ENCODE measurements at regions not wholly inside any gene's neighbourhood (a gene's known extent, or its start where the extent isn't known, plus 50 kb on each side); places are given as distances from the start of the nearest gene placed in this dataset.

DNA sequence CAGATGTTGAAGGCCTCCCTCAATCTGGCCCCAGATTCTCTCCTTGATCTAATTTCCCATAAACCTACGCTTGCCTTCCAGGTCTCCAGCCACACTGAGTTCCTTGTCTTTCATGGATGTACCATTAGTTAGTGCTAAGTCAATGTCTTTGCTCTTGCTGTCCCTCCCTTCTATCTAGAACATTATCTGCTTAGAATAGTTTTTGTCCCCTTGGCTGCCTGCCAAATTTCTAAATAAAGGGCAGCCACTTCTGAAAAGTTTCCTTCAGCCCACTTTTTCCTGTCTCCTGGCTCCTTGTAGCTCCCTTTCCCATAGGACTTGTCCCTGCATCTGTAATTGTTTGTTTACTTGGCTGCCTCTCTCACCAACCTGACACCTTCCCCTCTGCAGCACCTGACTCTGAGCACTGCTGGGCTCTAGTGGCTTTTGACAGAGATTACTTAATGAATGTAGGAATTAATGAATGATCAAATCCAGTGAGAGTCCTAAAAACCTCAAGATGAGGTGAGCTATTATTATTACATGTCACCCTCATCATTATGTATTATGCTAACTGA is 58.3 kb downstream of the CXCL12 start:
- DNase-seq: no peak

DNA sequence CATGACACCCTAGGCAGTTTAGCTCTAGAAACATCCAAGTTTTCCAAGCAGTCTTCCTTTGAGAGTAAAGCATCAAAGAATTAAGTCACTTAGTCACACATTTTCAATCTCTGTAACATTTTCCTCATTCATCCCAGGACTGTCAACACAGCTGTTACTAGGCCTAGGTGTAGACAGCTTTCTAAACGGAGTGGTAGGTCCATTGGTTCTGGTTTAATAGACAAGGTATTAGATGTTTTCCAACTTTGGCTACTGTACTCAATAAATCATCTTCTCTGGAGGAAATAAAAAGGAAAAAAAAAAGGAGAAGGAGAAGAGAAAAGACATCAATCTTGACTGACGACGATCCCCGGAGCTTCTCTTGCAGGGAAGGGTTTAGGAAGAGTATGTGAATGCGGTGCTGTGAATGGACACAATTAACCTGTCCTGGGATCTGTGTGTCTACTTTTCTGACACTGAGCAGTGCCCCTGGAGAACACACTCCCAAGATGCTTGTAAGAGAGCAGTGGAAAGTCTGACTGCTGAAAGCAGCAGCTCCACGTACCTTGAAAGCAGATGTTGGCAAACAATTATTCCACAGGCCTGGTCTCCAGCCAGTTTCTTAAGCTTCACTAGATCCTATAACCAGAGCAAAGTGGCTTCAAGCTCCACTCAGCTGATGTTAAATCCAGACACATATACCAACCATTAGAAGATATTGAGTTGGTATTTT is 59.1 kb downstream of the CXCL12 start:
- no peak for DNase-seq

GRCh38 chr10:44325157-44325556 is 59.7 kb downstream of the CXCL12 start:
- DNase-seq: no peak

DNA sequence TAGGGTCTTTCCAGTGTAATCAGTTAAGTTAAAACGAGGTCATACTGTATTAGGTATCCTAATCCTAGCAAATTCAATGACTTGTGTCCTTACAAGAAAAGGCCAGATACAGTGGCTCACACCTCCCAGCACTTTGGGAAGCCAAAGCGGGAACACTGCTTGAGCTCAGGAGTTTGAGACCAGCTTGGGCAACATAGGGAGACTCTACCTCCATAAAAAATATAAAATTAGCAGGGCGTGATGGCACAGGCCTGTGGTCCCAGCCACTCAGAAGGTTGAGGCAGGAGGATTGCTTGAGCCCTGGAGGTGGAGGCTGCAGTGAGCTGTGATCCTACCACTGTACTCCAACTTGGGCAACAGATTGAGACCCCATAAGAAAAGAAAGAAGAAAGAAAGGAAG is 61.1 kb downstream of the CXCL12 start:
- no peak for DNase-seq

DNA sequence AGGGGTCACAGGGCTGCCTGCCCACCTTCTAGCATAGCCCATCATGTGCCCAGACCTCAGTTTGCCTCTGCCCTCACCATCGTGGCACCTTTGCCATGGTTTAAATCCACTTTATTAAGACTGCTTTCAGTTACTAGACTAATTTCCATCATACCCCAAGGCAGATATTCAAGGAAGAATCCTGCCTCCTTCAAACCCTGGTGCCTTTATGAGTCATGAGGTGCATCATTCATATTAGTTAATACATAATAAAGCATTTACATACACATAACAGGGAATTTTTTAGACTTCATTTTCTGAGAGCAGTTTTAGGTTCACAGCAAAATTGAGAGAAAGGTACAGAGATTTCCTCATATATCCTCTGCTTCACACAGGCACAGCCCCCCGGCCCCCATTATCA is 62.8 kb downstream of the CXCL12 start:
- DNase-seq: no peak

- no peak for DNase-seq
These were observed 64.1 kb downstream of the CXCL12 start for GRCh38 chr10:44320756-44321155.

GRCh38 chr10:44317856-44318255 is 67.0 kb downstream of the CXCL12 start:
- no peak for DNase-seq

- no peak for DNase-seq
These were observed 68.0 kb downstream of the CXCL12 start for GRCh38 chr10:44316922-44317215.

DNA sequence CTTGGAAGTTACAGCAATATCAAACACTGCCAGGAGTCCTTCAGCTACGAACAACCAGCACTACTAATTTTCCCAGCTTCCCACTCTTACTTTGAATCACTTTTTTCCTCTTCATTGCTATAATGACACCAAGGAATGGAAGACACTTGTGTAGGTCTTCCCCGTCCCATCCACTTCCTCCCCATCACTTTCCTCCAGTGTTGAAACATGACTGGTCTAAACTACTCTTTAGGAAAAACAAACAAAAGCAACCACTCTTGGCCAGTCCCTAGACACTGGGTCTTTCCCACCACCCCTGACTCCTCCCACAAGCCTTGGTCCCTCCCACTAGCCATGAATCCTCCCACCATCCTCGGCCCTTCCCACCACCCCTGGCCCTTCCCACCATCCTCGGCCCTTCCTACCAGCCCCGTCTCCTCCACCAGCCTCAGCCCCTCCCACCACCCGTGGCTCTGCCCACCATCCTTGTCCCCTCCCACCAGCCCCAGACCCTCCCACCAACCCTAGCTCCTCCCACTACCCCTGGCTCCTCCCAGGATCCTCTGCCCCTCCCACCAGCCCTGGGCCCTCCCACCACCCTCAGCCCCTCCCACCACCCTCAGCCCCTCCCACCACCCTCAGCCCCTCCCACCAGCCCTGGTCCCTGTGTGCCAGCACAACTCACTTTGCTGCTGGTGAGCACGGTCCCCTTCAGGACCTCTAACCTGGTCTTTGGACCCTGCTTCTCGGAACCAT is 68.5 kb downstream of the CXCL12 start:
- no peak for DNase-seq

GRCh38 chr10:44314802-44315460 is 70.0 kb downstream of the CXCL12 start:
- no peak for DNase-seq

GRCh38 chr10:44313761-44314165 is 71.1 kb downstream of the CXCL12 start:
- DNase-seq: no peak

DNA sequence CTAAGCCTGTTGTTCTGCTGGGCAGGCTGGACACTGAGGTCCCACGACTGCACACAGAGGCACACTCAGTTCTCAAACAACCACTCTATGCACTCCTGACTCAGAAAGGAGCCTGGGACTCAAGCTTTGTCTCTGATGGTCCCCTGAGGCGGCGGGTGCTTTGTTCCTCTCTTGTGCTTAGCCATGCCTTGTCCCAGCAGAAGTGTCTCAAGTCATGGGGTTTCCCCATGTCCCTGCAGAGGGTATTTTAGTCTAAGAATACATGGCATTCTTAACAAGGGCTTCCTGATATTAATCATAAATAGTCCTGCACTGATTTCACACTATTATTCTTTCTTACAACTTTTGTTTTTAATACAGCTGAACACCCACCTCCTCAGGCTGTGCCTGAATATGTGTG is 72.5 kb downstream of the CXCL12 start:
- no peak for DNase-seq

DNA sequence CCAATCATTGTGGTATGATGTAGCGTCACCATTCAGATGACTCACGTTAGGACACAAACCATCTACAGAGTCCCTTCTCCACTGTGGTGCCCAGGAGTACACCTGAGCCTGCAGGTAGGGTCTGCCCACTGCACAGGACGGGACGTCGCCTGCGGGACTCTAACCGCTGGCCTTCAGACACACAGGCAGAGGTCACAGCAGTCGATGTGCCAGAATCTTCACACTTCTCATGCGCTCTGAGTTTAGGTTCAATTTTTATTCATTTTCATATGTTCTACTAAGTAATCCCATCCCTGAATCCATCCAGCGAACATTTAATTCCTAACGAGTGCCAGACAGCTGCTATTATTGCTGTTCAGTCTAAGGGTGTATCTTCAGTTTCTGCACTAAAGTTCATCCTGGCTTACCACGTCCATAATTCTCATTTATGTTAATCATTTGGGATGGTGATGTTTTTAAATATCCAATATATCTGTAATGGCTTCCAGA is 73.3 kb downstream of the CXCL12 start:
- no peak for DNase-seq

GRCh38 chr10:44310762-44311562 is 73.9 kb downstream of the CXCL12 start:
- peak; percentile 60 for DNase-seq

DNA sequence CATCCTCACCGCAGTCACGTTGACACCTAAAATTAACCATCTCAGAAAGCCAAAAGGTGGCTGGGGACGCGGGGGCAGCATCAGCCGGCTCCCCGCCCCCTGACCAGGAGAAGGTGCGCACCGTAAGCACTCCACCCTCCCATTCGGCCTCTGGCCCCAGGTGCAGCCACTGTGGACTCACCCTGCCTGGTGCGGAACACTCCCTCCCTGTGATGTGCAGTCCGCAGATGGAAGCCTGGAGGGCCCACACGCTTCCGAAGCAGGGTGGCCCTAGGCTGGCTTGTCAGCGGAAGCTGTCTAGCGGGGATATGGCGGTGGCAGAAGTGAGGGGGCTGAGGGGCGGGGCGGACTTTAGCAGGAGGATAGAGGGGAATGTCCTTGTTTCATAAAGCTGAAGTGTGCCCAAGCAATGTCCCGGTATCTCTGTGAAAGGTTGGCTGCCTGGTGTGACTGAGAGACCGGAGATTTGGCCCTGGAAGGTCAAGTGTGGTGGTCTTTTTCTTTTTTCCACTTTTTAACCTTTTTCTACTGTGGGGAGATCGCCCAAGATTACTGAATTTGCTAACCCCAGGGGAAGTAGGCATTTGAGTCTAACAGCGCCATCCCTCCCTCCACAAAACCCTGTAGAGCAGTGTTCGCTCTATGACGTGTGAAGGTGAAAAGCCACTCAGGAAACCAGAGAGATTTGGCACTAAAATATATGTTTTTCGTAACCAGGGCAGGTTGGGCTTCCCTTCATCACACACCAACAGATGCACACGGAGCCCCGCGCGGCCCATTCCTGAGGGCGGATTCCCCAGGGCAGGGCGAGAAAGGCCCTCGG is 74.7 kb downstream of the CXCL12 start:
- no peak for DNase-seq

GRCh38 chr10:44309361-44309760 is 75.5 kb downstream of the CXCL12 start:
- DNase-seq: no peak

DNA sequence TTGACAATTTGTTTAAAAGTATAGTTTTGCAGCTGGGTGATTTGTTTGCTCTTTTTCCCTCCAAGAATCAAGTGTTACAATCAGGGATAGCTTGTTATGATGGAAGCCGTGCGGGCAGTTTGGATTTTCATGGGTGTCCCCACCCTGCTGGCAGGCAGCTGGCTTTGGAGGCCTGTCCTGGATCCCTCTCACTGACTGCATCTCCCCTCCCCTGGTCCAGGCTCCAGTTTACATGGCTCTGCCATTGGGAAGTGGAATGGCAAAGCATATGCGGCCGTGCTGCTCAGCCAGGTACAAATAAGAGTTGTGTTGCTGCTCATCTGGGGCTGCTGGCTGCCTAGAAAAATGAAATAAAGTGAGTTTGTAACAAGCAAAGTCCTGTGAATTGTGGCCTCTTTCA is 76.0 kb downstream of the CXCL12 start:
- DNase-seq: no peak

DNA sequence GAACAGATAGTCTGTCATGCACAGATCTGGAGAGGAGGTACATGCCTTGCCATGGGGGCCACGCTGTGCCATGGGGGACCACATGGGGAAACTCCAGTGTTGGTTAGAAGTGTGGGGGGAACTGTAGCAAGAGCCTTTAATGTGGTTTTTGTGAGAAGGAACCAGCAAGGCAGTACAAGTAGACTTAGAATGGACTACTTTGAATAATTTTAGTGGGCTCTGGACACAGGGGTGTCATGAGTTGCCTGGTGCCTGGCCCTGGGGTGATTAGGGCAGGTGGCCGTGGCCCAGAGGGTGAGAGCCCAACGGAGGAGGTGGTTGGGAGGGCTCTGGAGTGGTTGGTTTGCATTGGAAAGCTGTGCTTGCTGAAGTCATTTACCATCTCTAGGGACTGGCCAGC is 77.2 kb downstream of the CXCL12 start:
- DNase-seq: no peak

DNA sequence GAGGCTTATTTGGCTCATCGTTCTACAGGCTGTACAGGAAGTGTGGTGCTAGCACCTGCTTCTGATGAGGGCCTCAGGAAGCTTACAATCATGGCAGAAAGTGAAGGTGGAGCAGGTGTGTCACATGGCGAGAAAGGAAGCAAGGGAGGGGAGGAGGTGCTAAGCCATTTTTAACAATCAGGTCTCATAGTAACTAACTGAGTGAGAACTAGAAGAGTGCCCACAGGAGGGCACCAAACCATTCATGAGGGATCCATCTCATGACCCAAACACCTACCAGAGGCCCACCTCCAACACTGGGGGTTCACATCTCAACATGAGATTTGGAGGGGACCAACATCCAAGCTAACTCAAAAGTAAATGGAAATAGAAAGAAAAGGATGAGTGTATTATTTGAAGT is 78.1 kb downstream of the CXCL12 start:
- DNase-seq: no peak

DNA sequence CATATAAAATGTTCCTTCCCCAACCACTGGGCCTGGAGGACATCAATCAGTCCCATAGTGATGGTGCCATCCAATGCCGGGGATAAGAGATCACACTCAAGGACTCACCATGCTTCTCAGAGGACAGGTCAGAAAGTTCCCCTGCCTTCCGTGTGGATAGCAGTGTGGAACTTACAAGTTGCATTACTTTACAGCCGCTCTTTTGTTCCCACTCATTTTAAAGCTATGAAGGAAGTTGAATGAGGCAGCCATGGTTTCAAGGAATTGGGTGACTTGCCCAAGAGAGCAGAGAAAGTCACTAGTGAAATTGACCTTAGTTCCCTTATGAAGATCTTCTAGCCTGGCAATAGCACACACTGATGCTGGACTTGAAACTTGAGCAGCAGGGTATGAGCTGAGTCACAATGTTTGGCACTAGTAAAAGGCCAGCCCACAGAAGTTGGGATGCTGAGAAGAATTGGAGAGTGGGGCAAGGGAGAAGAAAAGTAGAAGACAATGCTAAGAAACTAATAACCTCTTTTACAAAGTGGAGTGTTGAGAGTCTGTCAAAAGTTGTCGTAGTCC is 78.7 kb downstream of the CXCL12 start:
- no peak for DNase-seq

DNA sequence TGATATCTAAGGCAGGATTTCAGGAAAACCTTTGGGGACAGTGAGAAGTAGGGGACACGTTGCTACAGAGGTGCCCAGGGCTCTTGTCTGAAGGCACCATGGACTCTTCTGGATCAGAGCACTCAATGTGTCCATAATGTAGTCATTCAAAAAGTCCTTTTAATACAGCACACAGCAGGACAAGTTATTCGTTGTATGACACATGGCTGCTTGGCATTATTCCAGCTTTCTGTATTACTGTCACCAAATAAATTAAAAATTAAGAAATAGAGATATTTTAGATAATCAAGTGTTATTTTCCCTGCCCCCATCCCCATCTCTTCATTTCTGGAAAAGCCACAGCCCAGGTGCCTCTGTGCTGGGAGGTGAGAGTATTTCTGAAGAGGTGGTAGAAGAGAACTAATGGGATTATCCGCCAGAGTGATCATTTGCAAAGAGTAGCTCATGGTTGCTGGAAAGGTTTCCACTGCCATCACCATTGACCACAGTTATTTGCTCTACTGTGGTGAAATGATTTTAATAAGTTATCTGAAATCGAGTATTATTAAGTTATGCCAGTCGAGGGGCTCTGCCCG is 83.0 kb downstream of the CXCL12 start:
- DNase-seq: no peak

All from CD4-positive, alpha-beta T cell treated with Interleukin-17A for 4 hours (primary cell).